ENCODE measurements at regions not wholly inside any gene's neighbourhood (a gene's known extent, or its start where the extent isn't known, plus 50 kb on each side); places are given as distances from the start of the nearest gene placed in this dataset.

- Histone ChIP-seq H3K36me3 (replicated peaks in 1 of 2; ENCODE audit: control insufficient read depth in 1 of 2, insufficient read depth in 2 of 2, low read length in 2 of 2) (no peaks in the 10 kb centered on the region), H3K4me3 (replicated peaks in 1 of 3; ENCODE audit: insufficient read depth in 1 of 3, low read depth in 2 of 3, low read length in 3 of 3) (no peak overlapping the region), H3K4me1 (ENCODE audit: insufficient read depth, low read length) (no peaks in the 10 kb centered on the region), H3K79me2 (ENCODE audit: insufficient read depth, low read length) (no peaks in the 10 kb centered on the region), H3K27me3 (ENCODE audit: control insufficient read depth in 1 of 2, insufficient read depth in 2 of 2, low read length in 2 of 2) (peaks cover 0 to 8% of the 10 kb centered on the region in 2 experiments; a peak in 3 of 5 replicates), H2AFZ (ENCODE audit: low read length) (no peak overlapping the region), H3K4me2 (ENCODE audit: low read depth, low read length) (no peak overlapping the region), H3K9ac (ENCODE audit: insufficient read depth, low read depth, low read length) (no peak overlapping the region), H3K27ac (ENCODE audit: extremely low read length, insufficient read depth, low read length) (no peak overlapping the region), H4K20me1 (ENCODE audit: insufficient read depth, low read length) (no peaks in the 10 kb centered on the region), H3K9me3 (ENCODE audit: low read length) (no peaks in the 10 kb centered on the region)
- CTCF ChIA-PET (ENCODE audit: low intra/inter-chr PET ratio, low total read pairs) = no interaction called here
- BruUV-seq (replicated peaks) = no TSS peak
- POLR2A ChIA-PET = no interaction called here
- ATAC-seq = no peak
- 2% methylated on average over 6 of the region's 6 CpGs for WGBS (ENCODE audit: low lambda C conversion rate)
- DNase-seq (ENCODE audit: low spot score) = no peak
- FAIRE-seq = no peak
- intact Hi-C loops (cut with micrococcal nuclease; ENCODE audit: unreplicated experiment) = loop anchor here (1.0 kb wide), 1 partner anchor 39 kb away; no protein-coding TSS in a partner anchor
- in situ Hi-C loops (cut with HindIII; ENCODE audit: extremely low pct_ligation_motif_present, low pct_unique_long_range_greater_than_20kb) = no loop called here
- TF ChIP-seq PAXIP1 (CRISPR knock-in tag; conservative IDR thresholded peaks at IDR 0.05) = no peak
- no peak for TF ChIP-seq ZNF672 (CRISPR knock-in tag; IDR thresholded peaks at IDR 0.05)
- no peak for TF ChIP-seq ZBTB49 (CRISPR knock-in tag; IDR thresholded peaks at IDR 0.05; ENCODE audit: borderline replicate concordance)
- no peak for TF ChIP-seq ZSCAN30 (CRISPR knock-in tag; IDR thresholded peaks at IDR 0.05)
- TF ChIP-seq ZBTB34 (CRISPR knock-in tag; IDR thresholded peaks at IDR 0.05) = no peak
- TF ChIP-seq NR2F2 (IDR thresholded peaks at IDR 0.05; ENCODE audit: borderline replicate concordance, low read depth) = no peak
- TF ChIP-seq THAP7 (CRISPR knock-in tag; IDR thresholded peaks at IDR 0.05) = no peak
- TF ChIP-seq ELF3 (CRISPR knock-in tag; IDR thresholded peaks at IDR 0.05) = no peak
- no peak for TF ChIP-seq ZNF343 (CRISPR knock-in tag; IDR thresholded peaks at IDR 0.05)
- TF ChIP-seq ZBTB2 (CRISPR knock-in tag; IDR thresholded peaks at IDR 0.05; ENCODE audit: low read depth) = no peak
- no peak for TF ChIP-seq ZNF205 (CRISPR knock-in tag; IDR thresholded peaks at IDR 0.05)
- TF ChIP-seq PRDM15 (CRISPR knock-in tag; IDR thresholded peaks at IDR 0.05) = no peak
Observed at GRCh38 chr7:106518967-106519366, 142.0 kb downstream of the CCDC71L start.

All from HepG2 (cell line).